GM23338 (cell line): ENCODE measurements at regions not wholly inside any gene's neighbourhood (a gene's known extent, or its start where the extent isn't known, plus 50 kb on each side); places are given as distances from the start of the nearest gene placed in this dataset.

Experiments used
- CREB1 ChIP-seq: fragments of 250-450 bp; sonication (Bioruptor Pico); IDR thresholded peaks from 2 replicates; pipeline ENCODE4 v1.5.0; 2020; ENCODE audit warnings: low read depth, mild to moderate bottlenecking, moderate library complexity
- EZH2 ChIP-seq: fragments of 200-600 bp; sonication (generic); IDR thresholded peaks from one replicate; pipeline ENCODE4 v1.8.0; 2017; ENCODE audit warnings: antibody characterized with exemption, mild to moderate bottlenecking, low read depth; ENCODE audit not compliant: unreplicated experiment
- EZH2phosphoT487 ChIP-seq: fragments of 200-600 bp; sonication (generic); IDR thresholded peaks from one replicate; pipeline ENCODE4 v1.8.1; 2018; ENCODE audit warnings: antibody characterized with exemption; ENCODE audit not compliant: unreplicated experiment
- JUNB ChIP-seq: IDR thresholded peaks from one replicate; pipeline ENCODE4 v1.6.1; 2016; ENCODE audit warnings: antibody characterized with exemption; ENCODE audit not compliant: unreplicated experiment
- NANOG ChIP-seq: IDR thresholded peaks from 2 replicates; pipeline ENCODE4 v1.6.1; 2016; ENCODE audit warnings: antibody characterized with exemption, borderline replicate concordance
- POLR2AphosphoS5 ChIP-seq: IDR thresholded peaks from 2 replicates; pipeline ENCODE4 v1.6.1; 2016; ENCODE audit warnings: antibody characterized with exemption, low read depth
- STAT1 ChIP-seq: IDR thresholded peaks from one replicate; pipeline ENCODE4 v1.6.1; 2016; ENCODE audit warnings: antibody characterized with exemption; ENCODE audit not compliant: unreplicated experiment
- ZNF114 ChIP-seq: fragments of 250-450 bp; sonication (Bioruptor Pico); IDR thresholded peaks from 2 replicates; pipeline ENCODE4 v1.5.0; 2020; ENCODE audit warnings: mild to moderate bottlenecking, moderate library complexity
- ZNF331 ChIP-seq: fragments of 250-450 bp; sonication (Bioruptor Pico); IDR thresholded peaks from 2 replicates; pipeline ENCODE4 v1.5.0; 2020; ENCODE audit warnings: low read depth, mild to moderate bottlenecking, moderate library complexity
- TF ChIP-seq, protein P1 (sequence below), 2 experiments: fragments of 200-600 bp in 1 of 2; sonication (generic) in 1 of 2; conservative IDR thresholded peaks; 2 replicates each; pipeline versions ENCODE4 v1.5.1 to v1.6.1; 2016 to 2017; ENCODE audit warnings: antibody characterized with exemption in 2 of 2, low read depth in 2 of 2, mild to moderate bottlenecking in 2 of 2, moderate library complexity in 1 of 2
- TF ChIP-seq, protein P2 (sequence below): IDR thresholded peaks from one replicate; pipeline ENCODE4 v1.6.1; 2018; ENCODE audit warnings: antibody characterized with exemption; ENCODE audit not compliant: unreplicated experiment
- TF ChIP-seq, protein P3 (sequence below): IDR thresholded peaks from 2 replicates; pipeline ENCODE4 v1.6.1; 2016; ENCODE audit warnings: antibody characterized with exemption

DNA sequence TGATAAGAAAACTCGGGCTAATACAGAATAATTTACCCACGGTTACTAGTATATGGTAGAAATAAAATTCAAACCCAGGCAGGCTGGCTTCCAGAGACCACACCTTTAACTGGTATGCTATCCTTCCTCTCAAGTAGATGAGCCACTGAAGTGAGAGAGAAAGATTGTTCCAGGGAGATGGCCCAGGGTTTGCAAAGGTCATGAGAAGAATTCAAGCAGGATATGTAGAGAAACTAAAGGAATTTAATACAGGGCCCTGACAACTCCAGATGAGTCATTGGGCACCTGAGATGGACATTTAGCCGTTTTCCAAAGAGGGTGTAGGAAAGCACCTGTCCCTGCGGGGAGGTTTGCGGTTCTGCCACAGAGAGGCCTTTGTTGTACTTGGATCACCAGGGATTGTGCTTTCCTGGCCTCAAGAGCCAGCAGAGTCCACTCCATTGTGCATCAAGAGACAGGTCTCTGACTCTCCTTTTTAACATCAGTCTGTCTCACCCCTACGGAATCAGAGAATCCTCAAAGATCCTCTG, 152.7 kb upstream of the BLID start:
- TF ChIP-seq, protein P1, sequence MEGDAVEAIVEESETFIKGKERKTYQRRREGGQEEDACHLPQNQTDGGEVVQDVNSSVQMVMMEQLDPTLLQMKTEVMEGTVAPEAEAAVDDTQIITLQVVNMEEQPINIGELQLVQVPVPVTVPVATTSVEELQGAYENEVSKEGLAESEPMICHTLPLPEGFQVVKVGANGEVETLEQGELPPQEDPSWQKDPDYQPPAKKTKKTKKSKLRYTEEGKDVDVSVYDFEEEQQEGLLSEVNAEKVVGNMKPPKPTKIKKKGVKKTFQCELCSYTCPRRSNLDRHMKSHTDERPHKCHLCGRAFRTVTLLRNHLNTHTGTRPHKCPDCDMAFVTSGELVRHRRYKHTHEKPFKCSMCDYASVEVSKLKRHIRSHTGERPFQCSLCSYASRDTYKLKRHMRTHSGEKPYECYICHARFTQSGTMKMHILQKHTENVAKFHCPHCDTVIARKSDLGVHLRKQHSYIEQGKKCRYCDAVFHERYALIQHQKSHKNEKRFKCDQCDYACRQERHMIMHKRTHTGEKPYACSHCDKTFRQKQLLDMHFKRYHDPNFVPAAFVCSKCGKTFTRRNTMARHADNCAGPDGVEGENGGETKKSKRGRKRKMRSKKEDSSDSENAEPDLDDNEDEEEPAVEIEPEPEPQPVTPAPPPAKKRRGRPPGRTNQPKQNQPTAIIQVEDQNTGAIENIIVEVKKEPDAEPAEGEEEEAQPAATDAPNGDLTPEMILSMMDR (conservative IDR thresholded peaks at IDR 0.05; ENCODE audit: low read depth in 2 of 2) = no peak
- TF ChIP-seq POLR2AphosphoS5 (no peak), EZH2 (no peak), EZH2phosphoT487 (no peak), JUNB (no peak), CREB1 (CRISPR knock-in tag) (no peak), ZNF114 (CRISPR knock-in tag) (no peak), ZNF331 (CRISPR knock-in tag) (no peak), NANOG (no peak), STAT1 (no peak)
- TF ChIP-seq, protein P2, sequence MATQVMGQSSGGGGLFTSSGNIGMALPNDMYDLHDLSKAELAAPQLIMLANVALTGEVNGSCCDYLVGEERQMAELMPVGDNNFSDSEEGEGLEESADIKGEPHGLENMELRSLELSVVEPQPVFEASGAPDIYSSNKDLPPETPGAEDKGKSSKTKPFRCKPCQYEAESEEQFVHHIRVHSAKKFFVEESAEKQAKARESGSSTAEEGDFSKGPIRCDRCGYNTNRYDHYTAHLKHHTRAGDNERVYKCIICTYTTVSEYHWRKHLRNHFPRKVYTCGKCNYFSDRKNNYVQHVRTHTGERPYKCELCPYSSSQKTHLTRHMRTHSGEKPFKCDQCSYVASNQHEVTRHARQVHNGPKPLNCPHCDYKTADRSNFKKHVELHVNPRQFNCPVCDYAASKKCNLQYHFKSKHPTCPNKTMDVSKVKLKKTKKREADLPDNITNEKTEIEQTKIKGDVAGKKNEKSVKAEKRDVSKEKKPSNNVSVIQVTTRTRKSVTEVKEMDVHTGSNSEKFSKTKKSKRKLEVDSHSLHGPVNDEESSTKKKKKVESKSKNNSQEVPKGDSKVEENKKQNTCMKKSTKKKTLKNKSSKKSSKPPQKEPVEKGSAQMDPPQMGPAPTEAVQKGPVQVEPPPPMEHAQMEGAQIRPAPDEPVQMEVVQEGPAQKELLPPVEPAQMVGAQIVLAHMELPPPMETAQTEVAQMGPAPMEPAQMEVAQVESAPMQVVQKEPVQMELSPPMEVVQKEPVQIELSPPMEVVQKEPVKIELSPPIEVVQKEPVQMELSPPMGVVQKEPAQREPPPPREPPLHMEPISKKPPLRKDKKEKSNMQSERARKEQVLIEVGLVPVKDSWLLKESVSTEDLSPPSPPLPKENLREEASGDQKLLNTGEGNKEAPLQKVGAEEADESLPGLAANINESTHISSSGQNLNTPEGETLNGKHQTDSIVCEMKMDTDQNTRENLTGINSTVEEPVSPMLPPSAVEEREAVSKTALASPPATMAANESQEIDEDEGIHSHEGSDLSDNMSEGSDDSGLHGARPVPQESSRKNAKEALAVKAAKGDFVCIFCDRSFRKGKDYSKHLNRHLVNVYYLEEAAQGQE = no peak
- TF ChIP-seq, protein P3, sequence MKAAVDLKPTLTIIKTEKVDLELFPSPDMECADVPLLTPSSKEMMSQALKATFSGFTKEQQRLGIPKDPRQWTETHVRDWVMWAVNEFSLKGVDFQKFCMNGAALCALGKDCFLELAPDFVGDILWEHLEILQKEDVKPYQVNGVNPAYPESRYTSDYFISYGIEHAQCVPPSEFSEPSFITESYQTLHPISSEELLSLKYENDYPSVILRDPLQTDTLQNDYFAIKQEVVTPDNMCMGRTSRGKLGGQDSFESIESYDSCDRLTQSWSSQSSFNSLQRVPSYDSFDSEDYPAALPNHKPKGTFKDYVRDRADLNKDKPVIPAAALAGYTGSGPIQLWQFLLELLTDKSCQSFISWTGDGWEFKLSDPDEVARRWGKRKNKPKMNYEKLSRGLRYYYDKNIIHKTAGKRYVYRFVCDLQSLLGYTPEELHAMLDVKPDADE = no peak
